ENCODE measurements at regions not wholly inside any gene's neighbourhood (a gene's known extent, or its start where the extent isn't known, plus 50 kb on each side); places are given as distances from the start of the nearest gene placed in this dataset.

DNA sequence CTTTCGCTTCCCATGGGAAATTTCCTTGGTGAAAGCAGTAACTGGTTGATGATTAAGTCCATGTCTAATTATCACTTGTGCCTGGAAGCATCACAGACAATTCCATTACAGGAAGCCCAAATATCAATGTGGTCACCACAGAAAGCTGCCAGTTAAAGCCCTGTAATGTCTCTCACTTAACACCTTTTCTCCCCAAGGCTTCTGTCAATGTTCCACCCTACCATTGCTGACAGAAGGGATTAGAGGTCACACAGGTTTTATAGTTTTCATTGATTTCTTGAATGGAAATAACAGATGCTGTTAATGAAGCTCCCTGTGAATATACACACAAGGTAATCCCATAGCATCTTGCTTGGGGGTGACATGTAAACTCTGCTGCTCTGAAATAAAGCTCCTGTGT, 279.2 kb downstream of the COX7C start:
- TF ChIP-seq, protein P1, sequence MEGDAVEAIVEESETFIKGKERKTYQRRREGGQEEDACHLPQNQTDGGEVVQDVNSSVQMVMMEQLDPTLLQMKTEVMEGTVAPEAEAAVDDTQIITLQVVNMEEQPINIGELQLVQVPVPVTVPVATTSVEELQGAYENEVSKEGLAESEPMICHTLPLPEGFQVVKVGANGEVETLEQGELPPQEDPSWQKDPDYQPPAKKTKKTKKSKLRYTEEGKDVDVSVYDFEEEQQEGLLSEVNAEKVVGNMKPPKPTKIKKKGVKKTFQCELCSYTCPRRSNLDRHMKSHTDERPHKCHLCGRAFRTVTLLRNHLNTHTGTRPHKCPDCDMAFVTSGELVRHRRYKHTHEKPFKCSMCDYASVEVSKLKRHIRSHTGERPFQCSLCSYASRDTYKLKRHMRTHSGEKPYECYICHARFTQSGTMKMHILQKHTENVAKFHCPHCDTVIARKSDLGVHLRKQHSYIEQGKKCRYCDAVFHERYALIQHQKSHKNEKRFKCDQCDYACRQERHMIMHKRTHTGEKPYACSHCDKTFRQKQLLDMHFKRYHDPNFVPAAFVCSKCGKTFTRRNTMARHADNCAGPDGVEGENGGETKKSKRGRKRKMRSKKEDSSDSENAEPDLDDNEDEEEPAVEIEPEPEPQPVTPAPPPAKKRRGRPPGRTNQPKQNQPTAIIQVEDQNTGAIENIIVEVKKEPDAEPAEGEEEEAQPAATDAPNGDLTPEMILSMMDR (IDR thresholded peaks at IDR 0.05), result no peak
- TF ChIP-seq, protein P2, sequence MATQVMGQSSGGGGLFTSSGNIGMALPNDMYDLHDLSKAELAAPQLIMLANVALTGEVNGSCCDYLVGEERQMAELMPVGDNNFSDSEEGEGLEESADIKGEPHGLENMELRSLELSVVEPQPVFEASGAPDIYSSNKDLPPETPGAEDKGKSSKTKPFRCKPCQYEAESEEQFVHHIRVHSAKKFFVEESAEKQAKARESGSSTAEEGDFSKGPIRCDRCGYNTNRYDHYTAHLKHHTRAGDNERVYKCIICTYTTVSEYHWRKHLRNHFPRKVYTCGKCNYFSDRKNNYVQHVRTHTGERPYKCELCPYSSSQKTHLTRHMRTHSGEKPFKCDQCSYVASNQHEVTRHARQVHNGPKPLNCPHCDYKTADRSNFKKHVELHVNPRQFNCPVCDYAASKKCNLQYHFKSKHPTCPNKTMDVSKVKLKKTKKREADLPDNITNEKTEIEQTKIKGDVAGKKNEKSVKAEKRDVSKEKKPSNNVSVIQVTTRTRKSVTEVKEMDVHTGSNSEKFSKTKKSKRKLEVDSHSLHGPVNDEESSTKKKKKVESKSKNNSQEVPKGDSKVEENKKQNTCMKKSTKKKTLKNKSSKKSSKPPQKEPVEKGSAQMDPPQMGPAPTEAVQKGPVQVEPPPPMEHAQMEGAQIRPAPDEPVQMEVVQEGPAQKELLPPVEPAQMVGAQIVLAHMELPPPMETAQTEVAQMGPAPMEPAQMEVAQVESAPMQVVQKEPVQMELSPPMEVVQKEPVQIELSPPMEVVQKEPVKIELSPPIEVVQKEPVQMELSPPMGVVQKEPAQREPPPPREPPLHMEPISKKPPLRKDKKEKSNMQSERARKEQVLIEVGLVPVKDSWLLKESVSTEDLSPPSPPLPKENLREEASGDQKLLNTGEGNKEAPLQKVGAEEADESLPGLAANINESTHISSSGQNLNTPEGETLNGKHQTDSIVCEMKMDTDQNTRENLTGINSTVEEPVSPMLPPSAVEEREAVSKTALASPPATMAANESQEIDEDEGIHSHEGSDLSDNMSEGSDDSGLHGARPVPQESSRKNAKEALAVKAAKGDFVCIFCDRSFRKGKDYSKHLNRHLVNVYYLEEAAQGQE (IDR thresholded peaks at IDR 0.05; ENCODE audit: insufficient read depth in 1 of 2, low read depth in 2 of 2, low read length in 1 of 2), result no peak
- TF ChIP-seq POLR2AphosphoS5 (IDR thresholded peaks at IDR 0.05; ENCODE audit: low read depth, low read length) (no peak), TCF7L2 (IDR thresholded peaks at IDR 0.05; ENCODE audit: low read depth, low read length) (no peak), SIN3A (IDR thresholded peaks at IDR 0.05; ENCODE audit: borderline replicate concordance, insufficient read depth, low read depth, low read length) (no peak)
